ENCODE measurements at regions not wholly inside any gene's neighbourhood (a gene's known extent, or its start where the extent isn't known, plus 50 kb on each side); places are given as distances from the start of the nearest gene placed in this dataset.

DNA sequence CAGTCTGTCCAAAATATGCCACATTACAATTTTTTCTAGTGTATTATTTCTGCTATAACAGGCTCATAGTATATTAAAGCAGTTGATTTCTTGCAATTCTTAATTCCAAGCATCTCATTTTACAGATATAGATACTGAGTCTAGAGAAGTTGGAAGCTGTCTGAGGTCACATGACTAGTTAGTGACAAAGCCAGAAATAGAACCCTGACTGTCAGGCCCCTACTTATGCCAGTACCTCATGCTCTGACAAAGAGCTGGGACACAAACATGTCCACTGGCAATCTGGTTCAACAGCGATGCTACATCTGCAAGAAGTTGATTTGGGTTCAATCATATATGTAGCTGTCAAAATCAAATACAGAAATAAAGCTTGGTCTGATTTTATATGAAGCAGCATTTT is 750.4 kb upstream of the FAM98A start:
- Mint-ChIP-seq H3K4me1 (ENCODE audit: low read depth) (peaks cover 7% of the 10 kb centered on the region), H3K9me3 (ENCODE audit: low read depth) (no peaks in the 10 kb centered on the region), H3K27ac (no peak overlapping the region), H3K27me3 (peaks cover 85% of the 10 kb centered on the region), H3K36me3 (ENCODE audit: insufficient read depth) (no peaks in the 10 kb centered on the region), H3K4me3 (ENCODE audit: low read depth) (no peak overlapping the region)
- no peak for TF ChIP-seq CTCF (IDR thresholded peaks at IDR 0.05; ENCODE audit: unreplicated experiment)
- no peak for DNase-seq (ENCODE audit: low spot score, unreplicated experiment)

DNA sequence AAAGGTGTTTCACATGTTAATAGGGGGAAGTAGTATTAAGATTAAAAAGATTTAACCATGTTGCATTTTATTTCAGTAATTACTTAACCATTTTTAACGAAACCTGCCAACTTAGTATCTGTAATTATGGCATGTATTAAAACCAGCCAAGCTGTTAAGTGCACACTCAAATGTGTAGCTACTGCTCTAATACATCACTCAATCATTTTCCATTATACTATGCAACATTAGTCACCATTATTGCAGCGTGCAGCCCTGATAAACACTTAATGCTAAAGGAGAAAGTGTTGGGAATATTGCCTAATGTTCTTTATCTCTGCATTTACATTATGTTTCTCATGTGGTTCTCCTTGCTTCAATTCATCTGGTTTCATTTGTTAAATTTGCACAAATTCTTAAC is 745.9 kb upstream of the FAM98A start:
- no peak for TF ChIP-seq CTCF (IDR thresholded peaks at IDR 0.05; ENCODE audit: unreplicated experiment)
- Mint-ChIP-seq H3K4me1 (ENCODE audit: low read depth) (no peaks in the 10 kb centered on the region), H3K27ac (no peak overlapping the region), H3K36me3 (ENCODE audit: insufficient read depth) (no peaks in the 10 kb centered on the region), H3K9me3 (ENCODE audit: low read depth) (no peaks in the 10 kb centered on the region), H3K4me3 (ENCODE audit: low read depth) (no peak overlapping the region), H3K27me3 (peaks cover 86% of the 10 kb centered on the region)
- no peak for DNase-seq (ENCODE audit: low spot score, unreplicated experiment)

GRCh38 chr2:34340307-34340706 is 741.2 kb upstream of the FAM98A start:
- Mint-ChIP-seq H3K9me3 (ENCODE audit: low read depth) (no peaks in the 10 kb centered on the region), H3K4me3 (ENCODE audit: low read depth) (no peak overlapping the region)

GRCh38 chr2:34337735-34338134 is 738.6 kb upstream of the FAM98A start:
- H3K4me3 Mint-ChIP-seq (ENCODE audit: low read depth), result no peak overlapping the region
- H3K36me3 Mint-ChIP-seq (ENCODE audit: insufficient read depth), result no peaks in the 10 kb centered on the region
- no peak overlapping the region for H3K27ac Mint-ChIP-seq
- H3K9me3 Mint-ChIP-seq (ENCODE audit: low read depth), result no peaks in the 10 kb centered on the region
- no peaks in the 10 kb centered on the region for H3K4me1 Mint-ChIP-seq (ENCODE audit: low read depth)
- H3K27me3 Mint-ChIP-seq, result peaks cover 59% of the 10 kb centered on the region
- DNase-seq (ENCODE audit: low spot score, unreplicated experiment), result no peak
- TF ChIP-seq CTCF (IDR thresholded peaks at IDR 0.05; ENCODE audit: unreplicated experiment), result no peak

More at GRCh38 chr2:34340307-34340706, 741.2 kb upstream of the FAM98A start:
- no peaks in the 10 kb centered on the region for H3K4me1 Mint-ChIP-seq (ENCODE audit: low read depth)
- DNase-seq (ENCODE audit: low spot score, unreplicated experiment), result no peak
- TF ChIP-seq CTCF (IDR thresholded peaks at IDR 0.05; ENCODE audit: unreplicated experiment), result no peak
- H3K36me3 Mint-ChIP-seq (ENCODE audit: insufficient read depth), result no peaks in the 10 kb centered on the region
- H3K27me3 Mint-ChIP-seq, result peaks cover 71% of the 10 kb centered on the region
- H3K27ac Mint-ChIP-seq, result no peak overlapping the region

- H3K4me3 Mint-ChIP-seq (ENCODE audit: low read depth), result no peak overlapping the region
- no peak for TF ChIP-seq CTCF (IDR thresholded peaks at IDR 0.05; ENCODE audit: unreplicated experiment)
- H3K4me1 Mint-ChIP-seq (ENCODE audit: low read depth), result peaks cover 4% of the 10 kb centered on the region
- no peaks in the 10 kb centered on the region for H3K9me3 Mint-ChIP-seq (ENCODE audit: low read depth)
- no peak overlapping the region for H3K27ac Mint-ChIP-seq
- DNase-seq (ENCODE audit: low spot score, unreplicated experiment), result no peak
- peaks cover 27% of the 10 kb centered on the region for H3K27me3 Mint-ChIP-seq
- H3K36me3 Mint-ChIP-seq (ENCODE audit: insufficient read depth), result no peaks in the 10 kb centered on the region
These were observed 733.7 kb upstream of the FAM98A start for GRCh38 chr2:34332813-34333212.
